ENCODE measurements at regions not wholly inside any gene's neighbourhood (a gene's known extent, or its start where the extent isn't known, plus 50 kb on each side); places are given as distances from the start of the nearest gene placed in this dataset.
"Not testable (repeated sequence)": the region's sequence is repeated elsewhere in the genome, so short reads cannot be mapped to it uniquely, and the experiment has no call there.

GRCh38 chr14:88981948-88982347, 157.5 kb downstream of the TTC8 start:
- FAIRE-seq: no peak
- no peak for DNase-seq (ENCODE audit: insufficient read length, low spot score)

- no peak for FAIRE-seq
- DNase-seq (ENCODE audit: insufficient read length, low spot score): no peak
Measured at GRCh38 chr14:88983755-88984154, 159.3 kb downstream of the TTC8 start.

GRCh38 chr14:88985654-88986053, 161.2 kb downstream of the TTC8 start:
- DNase-seq (ENCODE audit: insufficient read length, low spot score): no peak

GRCh38 chr14:88986146-88986841, 161.8 kb downstream of the TTC8 start:
- no peak for FAIRE-seq
- no peak for DNase-seq (ENCODE audit: insufficient read length, low spot score)

More at GRCh38 chr14:88985654-88986053, 161.2 kb downstream of the TTC8 start:
- no peak for FAIRE-seq

GRCh38 chr14:88986908-88987307, 162.5 kb downstream of the TTC8 start:
- not testable (repeated sequence) for FAIRE-seq; DNase-seq (ENCODE audit: insufficient read length, low spot score)

GRCh38 chr14:88987516-88987915, 163.1 kb downstream of the TTC8 start:
- no peak for FAIRE-seq
- DNase-seq (ENCODE audit: insufficient read length, low spot score): no peak

- no peak for FAIRE-seq
- DNase-seq (ENCODE audit: insufficient read length, low spot score): no peak
Measured at GRCh38 chr14:88989911-88990310, 165.5 kb downstream of the TTC8 start.

- FAIRE-seq: no peak
- no peak for DNase-seq (ENCODE audit: insufficient read length, low spot score)
Measured at GRCh38 chr14:88990856-88991255, 166.4 kb downstream of the TTC8 start.

GRCh38 chr14:88992011-88992410, 167.6 kb downstream of the TTC8 start:
- no peak for FAIRE-seq
- DNase-seq (ENCODE audit: insufficient read length, low spot score): no peak

GRCh38 chr14:88993946-88994345, 169.5 kb downstream of the TTC8 start:
- FAIRE-seq: no peak
- no peak for DNase-seq (ENCODE audit: insufficient read length, low spot score)

GRCh38 chr14:88995437-88996198, 171.2 kb downstream of the TTC8 start:
- DNase-seq (ENCODE audit: insufficient read length, low spot score) (no peak), FAIRE-seq (no peak)

- FAIRE-seq (no peak), DNase-seq (ENCODE audit: insufficient read length, low spot score) (no peak)
Measured at GRCh38 chr14:88998027-88998426, 173.6 kb downstream of the TTC8 start.

- DNase-seq (ENCODE audit: insufficient read length, low spot score): no peak
- FAIRE-seq: no peak
Measured at GRCh38 chr14:88999137-88999536, 174.7 kb downstream of the TTC8 start.

GRCh38 chr14:89000007-89000942, 175.8 kb downstream of the TTC8 start:
- no peak for FAIRE-seq

GRCh38 chr14:89004166-89004565, 179.7 kb downstream of the TTC8 start:
- DNase-seq (ENCODE audit: insufficient read length, low spot score): no peak
- no peak for FAIRE-seq

More at GRCh38 chr14:89000007-89000942, 175.8 kb downstream of the TTC8 start:
- DNase-seq (ENCODE audit: insufficient read length, low spot score): no peak

- FAIRE-seq: no peak
- no peak for DNase-seq (ENCODE audit: insufficient read length, low spot score)
Measured at GRCh38 chr14:89007906-89008305, 183.5 kb downstream of the TTC8 start.

- no peak for DNase-seq (ENCODE audit: insufficient read length, low spot score)
- FAIRE-seq: no peak
Measured at GRCh38 chr14:89011355-89012281, 187.2 kb downstream of the TTC8 start.

- FAIRE-seq: no peak
- DNase-seq (ENCODE audit: insufficient read length, low spot score): no peak
Measured at GRCh38 chr14:89012282-89013097, 188.0 kb downstream of the TTC8 start.

- DNase-seq (ENCODE audit: insufficient read length, low spot score): no peak
- FAIRE-seq: no peak
Measured at GRCh38 chr14:89013098-89013504, 188.7 kb downstream of the TTC8 start.
